ENCODE measurements at regions not wholly inside any gene's neighbourhood (a gene's known extent, or its start where the extent isn't known, plus 50 kb on each side); places are given as distances from the start of the nearest gene placed in this dataset.

DNA sequence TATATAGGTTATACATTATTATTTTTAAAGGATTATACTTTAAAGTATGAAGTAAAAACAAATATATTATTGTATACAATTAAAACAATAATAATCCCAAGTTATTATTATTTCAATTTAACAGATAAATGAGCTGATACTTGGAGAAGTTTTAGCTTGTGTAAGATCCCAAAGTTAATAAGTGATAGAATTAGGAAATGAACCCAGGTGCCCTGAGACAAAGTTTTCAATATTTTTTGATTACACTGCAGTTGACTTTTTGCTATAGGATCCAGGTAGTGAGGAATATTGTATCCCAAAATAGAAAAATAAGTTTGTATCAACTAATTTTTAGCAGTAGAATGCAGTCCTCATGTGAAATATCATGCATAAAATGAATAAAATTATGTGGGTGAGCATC is 543.2 kb upstream of the ZNF608 start:
- Histone ChIP-seq H3K36me3 (no peaks in the 10 kb centered on the region), H3K4me1 (no peaks in the 10 kb centered on the region), H3K4me3 (no peak overlapping the region), H3K27ac (no peak overlapping the region), H3K9me3 (no peaks in the 10 kb centered on the region), H3K27me3 (no peaks in the 10 kb centered on the region)
- no peak for DNase-seq
- intact Hi-C loops (cut with DNase I; ENCODE audit: low total_unique reads), result no loop called here
- TF ChIP-seq, protein P1, sequence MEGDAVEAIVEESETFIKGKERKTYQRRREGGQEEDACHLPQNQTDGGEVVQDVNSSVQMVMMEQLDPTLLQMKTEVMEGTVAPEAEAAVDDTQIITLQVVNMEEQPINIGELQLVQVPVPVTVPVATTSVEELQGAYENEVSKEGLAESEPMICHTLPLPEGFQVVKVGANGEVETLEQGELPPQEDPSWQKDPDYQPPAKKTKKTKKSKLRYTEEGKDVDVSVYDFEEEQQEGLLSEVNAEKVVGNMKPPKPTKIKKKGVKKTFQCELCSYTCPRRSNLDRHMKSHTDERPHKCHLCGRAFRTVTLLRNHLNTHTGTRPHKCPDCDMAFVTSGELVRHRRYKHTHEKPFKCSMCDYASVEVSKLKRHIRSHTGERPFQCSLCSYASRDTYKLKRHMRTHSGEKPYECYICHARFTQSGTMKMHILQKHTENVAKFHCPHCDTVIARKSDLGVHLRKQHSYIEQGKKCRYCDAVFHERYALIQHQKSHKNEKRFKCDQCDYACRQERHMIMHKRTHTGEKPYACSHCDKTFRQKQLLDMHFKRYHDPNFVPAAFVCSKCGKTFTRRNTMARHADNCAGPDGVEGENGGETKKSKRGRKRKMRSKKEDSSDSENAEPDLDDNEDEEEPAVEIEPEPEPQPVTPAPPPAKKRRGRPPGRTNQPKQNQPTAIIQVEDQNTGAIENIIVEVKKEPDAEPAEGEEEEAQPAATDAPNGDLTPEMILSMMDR (IDR thresholded peaks at IDR 0.05), result no peak
- TF ChIP-seq POLR2A (IDR thresholded peaks at IDR 0.05), result no peak

DNA sequence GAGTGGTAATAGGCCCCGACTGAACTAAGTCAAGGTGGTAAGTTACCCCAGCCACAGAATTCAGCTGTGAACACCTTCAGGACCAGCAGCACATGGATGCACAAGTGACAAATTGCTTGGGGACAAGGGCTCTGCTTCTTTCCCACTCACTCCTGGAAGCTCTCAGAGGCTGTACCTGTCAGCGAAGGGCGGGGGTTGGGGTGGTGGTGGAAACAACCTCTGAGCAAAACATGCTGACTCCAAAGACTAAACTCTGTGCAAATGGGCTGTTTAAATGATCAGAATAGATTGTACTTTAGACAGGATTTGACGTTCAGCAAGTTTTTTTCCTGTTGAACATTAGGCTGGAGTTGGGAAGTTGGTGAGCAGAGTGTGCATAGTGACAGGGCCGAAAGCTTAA is 544.5 kb upstream of the ZNF608 start:
- Histone ChIP-seq H3K27me3 (no peaks in the 10 kb centered on the region), H3K27ac (no peak overlapping the region), H3K9me3 (no peaks in the 10 kb centered on the region), H3K4me3 (no peak overlapping the region), H3K4me1 (no peaks in the 10 kb centered on the region), H3K36me3 (no peaks in the 10 kb centered on the region)
- intact Hi-C loops (cut with DNase I; ENCODE audit: low total_unique reads), result no loop called here
- no peak for DNase-seq
- TF ChIP-seq POLR2A (IDR thresholded peaks at IDR 0.05), result no peak
- TF ChIP-seq, protein P1 (IDR thresholded peaks at IDR 0.05), result no peak

DNA sequence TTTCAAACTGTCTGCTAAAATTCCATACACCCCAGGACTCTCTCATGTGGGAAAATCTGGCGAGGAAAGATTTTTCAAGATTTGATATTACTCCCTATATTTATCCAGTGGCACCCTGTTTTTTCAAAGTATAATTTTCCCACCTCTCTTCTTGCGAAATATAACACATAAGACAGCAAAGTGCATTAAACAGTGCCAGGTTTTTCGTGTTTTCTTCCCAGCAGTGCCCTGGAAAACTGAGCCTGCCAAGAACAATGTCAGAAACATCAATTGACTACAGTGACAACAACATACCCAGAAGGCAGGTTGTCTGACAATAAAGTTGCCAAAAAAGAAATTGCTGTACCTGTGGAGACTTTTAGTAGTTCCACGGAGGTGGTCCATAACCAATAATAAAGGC is 545.0 kb upstream of the ZNF608 start:
- H3K36me3 ChIP-seq, result no peaks in the 10 kb centered on the region
- DNase-seq, result no peak
- H3K4me1 ChIP-seq, result no peaks in the 10 kb centered on the region
- H3K27ac ChIP-seq, result no peak overlapping the region
- H3K4me3 ChIP-seq, result no peak overlapping the region
- intact Hi-C loops (cut with DNase I; ENCODE audit: low total_unique reads), result no loop called here
- no peaks in the 10 kb centered on the region for H3K9me3 ChIP-seq
- no peaks in the 10 kb centered on the region for H3K27me3 ChIP-seq
- TF ChIP-seq, protein P1 (IDR thresholded peaks at IDR 0.05), result no peak
- no peak for TF ChIP-seq POLR2A (IDR thresholded peaks at IDR 0.05)

DNA sequence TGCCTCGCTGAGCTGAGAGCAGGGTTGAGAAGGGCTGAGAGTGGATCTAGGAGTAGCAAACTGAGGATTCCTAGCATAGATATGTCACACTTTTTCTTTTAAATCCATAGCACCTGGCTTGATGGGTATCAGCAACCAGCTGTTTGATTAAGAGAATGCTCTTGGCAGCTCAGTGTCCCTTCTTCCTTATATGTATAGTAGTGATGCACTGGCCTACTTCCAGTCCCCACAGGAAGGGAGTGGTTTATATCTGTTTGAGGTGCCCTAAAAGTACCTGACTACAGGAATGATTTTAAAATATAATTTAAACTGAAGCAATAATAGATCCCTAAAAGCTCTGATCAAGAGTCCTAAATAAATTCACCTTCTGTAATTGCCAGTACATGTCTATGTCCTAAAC is 546.8 kb upstream of the ZNF608 start:
- no peak for DNase-seq
- H3K9me3 ChIP-seq, result no peaks in the 10 kb centered on the region
- no peak for TF ChIP-seq POLR2A (IDR thresholded peaks at IDR 0.05)
- TF ChIP-seq, protein P1 (IDR thresholded peaks at IDR 0.05), result no peak
- no peaks in the 10 kb centered on the region for H3K4me1 ChIP-seq
- intact Hi-C loops (cut with DNase I; ENCODE audit: low total_unique reads), result no loop called here
- no peaks in the 10 kb centered on the region for H3K36me3 ChIP-seq
- H3K27ac ChIP-seq, result no peak overlapping the region
- no peak overlapping the region for H3K4me3 ChIP-seq
- no peaks in the 10 kb centered on the region for H3K27me3 ChIP-seq

- TF ChIP-seq POLR2A (IDR thresholded peaks at IDR 0.05), result no peak
- TF ChIP-seq, protein P1 (IDR thresholded peaks at IDR 0.05), result no peak
- Histone ChIP-seq H3K27ac (no peak overlapping the region), H3K27me3 (no peaks in the 10 kb centered on the region), H3K9me3 (no peaks in the 10 kb centered on the region), H3K36me3 (no peaks in the 10 kb centered on the region), H3K4me1 (no peaks in the 10 kb centered on the region), H3K4me3 (no peak overlapping the region)
- intact Hi-C loops (cut with DNase I; ENCODE audit: low total_unique reads), result no loop called here
- no peak for DNase-seq
Observed at GRCh38 chr5:125293726-125294125, 547.3 kb upstream of the ZNF608 start.
